ENCODE measurements at regions not wholly inside any gene's neighbourhood (a gene's known extent, or its start where the extent isn't known, plus 50 kb on each side); places are given as distances from the start of the nearest gene placed in this dataset.

DNA sequence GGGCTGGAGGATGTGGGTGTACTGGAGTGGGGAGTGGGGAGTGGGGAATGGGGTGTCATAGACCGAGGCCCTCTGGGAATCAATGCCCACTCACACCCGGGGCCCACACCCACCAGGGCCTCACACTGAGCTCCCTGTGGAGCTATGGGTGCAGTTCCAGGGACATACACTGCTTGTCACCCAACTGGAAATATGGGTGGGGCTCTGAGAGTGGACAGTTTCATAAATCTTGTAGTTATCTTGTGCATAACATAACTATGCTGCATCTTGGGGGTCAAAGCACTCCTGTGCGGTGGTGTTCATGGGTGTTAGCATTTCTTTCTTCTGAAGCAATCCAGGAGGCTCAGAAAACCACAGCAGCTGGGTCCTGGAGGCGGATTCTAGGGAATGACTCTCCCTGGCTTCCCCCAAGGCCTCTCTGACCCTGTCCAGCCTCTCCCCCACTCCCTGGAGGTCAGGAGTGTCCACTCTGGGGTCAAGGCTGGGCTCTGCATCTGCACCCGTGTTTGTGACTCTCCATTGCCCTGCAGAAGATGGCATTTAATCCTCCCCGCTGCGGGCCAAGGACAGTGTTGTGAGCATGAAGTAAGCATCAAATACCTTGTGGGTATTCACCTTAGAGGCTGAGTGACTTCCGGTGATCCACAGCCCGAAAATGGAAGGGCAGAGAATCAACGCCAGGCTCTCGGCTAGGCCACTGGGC, 172.5 kb downstream of the CTTN start:
- Histone ChIP-seq H3K36me3 (no peaks in the 10 kb centered on the region), H3K4me1 (peaks cover 0 to 12% (median 0%) of the 10 kb centered on the region in 4 donors), H3K27me3 (no peaks in the 10 kb centered on the region), H3K9me3 (no peaks in the 10 kb centered on the region), H3K4me3 (no peak overlapping the region), H3K27ac (no peak overlapping the region)
- TF ChIP-seq, protein P1, sequence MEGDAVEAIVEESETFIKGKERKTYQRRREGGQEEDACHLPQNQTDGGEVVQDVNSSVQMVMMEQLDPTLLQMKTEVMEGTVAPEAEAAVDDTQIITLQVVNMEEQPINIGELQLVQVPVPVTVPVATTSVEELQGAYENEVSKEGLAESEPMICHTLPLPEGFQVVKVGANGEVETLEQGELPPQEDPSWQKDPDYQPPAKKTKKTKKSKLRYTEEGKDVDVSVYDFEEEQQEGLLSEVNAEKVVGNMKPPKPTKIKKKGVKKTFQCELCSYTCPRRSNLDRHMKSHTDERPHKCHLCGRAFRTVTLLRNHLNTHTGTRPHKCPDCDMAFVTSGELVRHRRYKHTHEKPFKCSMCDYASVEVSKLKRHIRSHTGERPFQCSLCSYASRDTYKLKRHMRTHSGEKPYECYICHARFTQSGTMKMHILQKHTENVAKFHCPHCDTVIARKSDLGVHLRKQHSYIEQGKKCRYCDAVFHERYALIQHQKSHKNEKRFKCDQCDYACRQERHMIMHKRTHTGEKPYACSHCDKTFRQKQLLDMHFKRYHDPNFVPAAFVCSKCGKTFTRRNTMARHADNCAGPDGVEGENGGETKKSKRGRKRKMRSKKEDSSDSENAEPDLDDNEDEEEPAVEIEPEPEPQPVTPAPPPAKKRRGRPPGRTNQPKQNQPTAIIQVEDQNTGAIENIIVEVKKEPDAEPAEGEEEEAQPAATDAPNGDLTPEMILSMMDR (IDR thresholded peaks at IDR 0.05): no peak
- TF ChIP-seq POLR2A (IDR thresholded peaks at IDR 0.05): no peak
- intact Hi-C loops (cut with DNase I): no loop called here
- no peak for DNase-seq
- no peak for ATAC-seq
- WGBS (ENCODE audit: insufficient coverage, low coverage, low lambda C conversion rate, missing lambda C conversion rate): 57% methylated on average over 6 of the region's 11 CpGs

- TF ChIP-seq, protein P1 (IDR thresholded peaks at IDR 0.05): no peak
- no peak for TF ChIP-seq POLR2A (IDR thresholded peaks at IDR 0.05)
- Histone ChIP-seq H3K36me3 (no peaks in the 10 kb centered on the region), H3K4me1 (peaks cover 0 to 12% (median 0%) of the 10 kb centered on the region in 4 donors), H3K9me3 (no peaks in the 10 kb centered on the region), H3K27me3 (no peaks in the 10 kb centered on the region), H3K27ac (no peak overlapping the region), H3K4me3 (no peak overlapping the region)
- 94% methylated on average over 14 of the region's 18 CpGs for WGBS (ENCODE audit: insufficient coverage, low coverage, low lambda C conversion rate, missing lambda C conversion rate)
- ATAC-seq (no peak), DNase-seq (no peak)
- intact Hi-C loops (cut with DNase I): no loop called here
Observed at GRCh38 chr11:70572974-70573260, 174.6 kb downstream of the CTTN start.

DNA sequence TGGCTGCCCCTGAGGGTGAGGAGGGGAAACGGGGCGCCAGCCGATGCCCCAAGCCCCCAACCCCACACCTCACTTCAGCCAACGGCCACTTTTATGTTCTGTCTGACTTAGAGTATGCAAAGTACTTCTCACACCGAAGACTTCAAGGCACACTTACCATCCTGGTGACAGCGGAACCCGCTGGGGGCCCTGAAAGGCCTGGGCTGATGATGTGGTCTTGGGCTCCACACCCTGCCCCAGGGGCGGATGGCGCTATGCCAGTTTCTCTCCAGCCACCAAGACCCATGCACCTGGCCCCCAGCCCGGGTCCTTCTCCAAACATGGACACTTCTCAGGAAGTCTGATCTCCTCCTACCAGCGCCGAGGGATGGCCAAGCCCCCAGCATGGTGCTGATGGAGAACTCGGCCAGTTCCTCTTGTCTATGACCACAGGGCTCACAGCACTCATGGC, 175.4 kb downstream of the CTTN start:
- no peak for DNase-seq
- WGBS (ENCODE audit: insufficient coverage, low coverage, low lambda C conversion rate, missing lambda C conversion rate): 89% methylated on average over 11 of the region's 13 CpGs
- TF ChIP-seq POLR2A (IDR thresholded peaks at IDR 0.05): no peak
- TF ChIP-seq, protein P1 (IDR thresholded peaks at IDR 0.05): no peak
- Histone ChIP-seq H3K27ac (no peak overlapping the region), H3K4me3 (no peak overlapping the region), H3K27me3 (no peaks in the 10 kb centered on the region), H3K4me1 (peaks cover 0 to 12% (median 0%) of the 10 kb centered on the region in 4 donors), H3K36me3 (no peaks in the 10 kb centered on the region), H3K9me3 (no peaks in the 10 kb centered on the region)
- ATAC-seq: no peak
- intact Hi-C loops (cut with DNase I): no loop called here

- Histone ChIP-seq H3K9me3 (no peaks in the 10 kb centered on the region), H3K27ac (no peak overlapping the region), H3K27me3 (no peaks in the 10 kb centered on the region), H3K36me3 (no peaks in the 10 kb centered on the region), H3K4me3 (no peak overlapping the region), H3K4me1 (peaks cover 0 to 12% (median 0%) of the 10 kb centered on the region in 4 donors)
- intact Hi-C loops (cut with DNase I): no loop called here
- TF ChIP-seq, protein P1 (IDR thresholded peaks at IDR 0.05): no peak
- no peak for TF ChIP-seq POLR2A (IDR thresholded peaks at IDR 0.05)
- DNase-seq (peak in 2 of 3 donors; percentile 46 to 57), ATAC-seq (peak in 3 of 4 donors; percentile 59 to 81 (median 72))
- WGBS (ENCODE audit: insufficient coverage, low coverage, low lambda C conversion rate, missing lambda C conversion rate): 69% methylated on average over 5 of the region's 12 CpGs
Observed at GRCh38 chr11:70574725-70575347, 176.5 kb downstream of the CTTN start.
